Spleen (tissue), 11 donors: ENCODE measurements at regions not wholly inside any gene's neighbourhood (a gene's known extent, or its start where the extent isn't known, plus 50 kb on each side); places are given as distances from the start of the nearest gene placed in this dataset.

Source experiments
- DNase-seq: peaks from one replicate; pipeline ENCODE4 v3.0.0-alpha.2; 2020
- H3K27ac ChIP-seq, 8 donors: fragments of 200-600 bp; sonication (generic) in 7 of 8; 1 replicate in 4 of 8; 2 replicates in 4 of 8; pipeline versions ENCODE4 v1.5.0 to v1.8.0; 2016 to 2021; ENCODE audit warnings: inconsistent platforms in 4 of 8, mild to moderate bottlenecking in 4 of 8, moderate library complexity in 1 of 8
- H3K27me3 ChIP-seq, 7 donors: fragments of 200-600 bp; sonication (generic) in 6 of 7; replicated peaks in 1 of 7; 1 replicate in 4 of 7; 2 replicates in 3 of 7; pipeline versions ENCODE4 v1.5.0 to v1.8.0; 2016 to 2021; ENCODE audit warnings: inconsistent platforms in 3 of 7, mild to moderate bottlenecking in 1 of 7
- H3K36me3 ChIP-seq, 6 donors: fragments of 200-600 bp; sonication (generic) in 5 of 6; 1 replicate in 4 of 6; 2 replicates in 2 of 6; pipeline versions ENCODE4 v1.5.0 to v1.8.0; 2016 to 2021; ENCODE audit warnings: inconsistent platforms in 2 of 6
- H3K4me1 ChIP-seq, 6 donors: fragments of 200-600 bp; sonication (generic) in 5 of 6; 1 replicate in 3 of 6; 2 replicates in 3 of 6; pipeline versions ENCODE4 v1.5.0 to v1.8.0; 2016 to 2021; ENCODE audit warnings: inconsistent platforms in 3 of 6
- H3K4me3 ChIP-seq, 8 donors: fragments of 200-600 bp; sonication (generic) in 7 of 8; 1 replicate in 4 of 8; 2 replicates in 4 of 8; pipeline versions ENCODE4 v1.5.0 to v1.8.0; 2016 to 2021; ENCODE audit warnings: inconsistent platforms in 4 of 8, mild to moderate bottlenecking in 4 of 8, moderate library complexity in 2 of 8
- H3K9me3 ChIP-seq, 8 donors: fragments of 200-600 bp; sonication (generic) in 7 of 8; 1 replicate in 4 of 8; 2 replicates in 4 of 8; pipeline versions ENCODE4 v1.5.0 to v1.8.0; 2016 to 2021; ENCODE audit warnings: inconsistent platforms in 4 of 8
- CTCF ChIP-seq, 11 experiments: fragments of 200-600 bp in 7 of 11; fragments of 450-650 bp in 4 of 11; sonication (generic) in 4 of 11; IDR thresholded peaks in 8 of 11; conservative IDR thresholded peaks in 3 of 11; 1 replicate in 7 of 11; 2 replicates in 4 of 11; pipeline versions ENCODE4 v1.4.0 to v1.8.0; 2016 to 2021; ENCODE audit warnings: antibody characterized with exemption in 11 of 11, inconsistent platforms in 4 of 11, mild to moderate bottlenecking in 1 of 11
- POLR2A ChIP-seq, 3 donors: fragments of 450-650 bp; IDR thresholded peaks; one replicate each; pipeline ENCODE4 v1.5.1; 2017; ENCODE audit warnings: antibody characterized with exemption in 3 of 3, mild to moderate bottlenecking in 1 of 3
- POLR2AphosphoS5 ChIP-seq, 3 donors: sonication (generic); formaldehyde crosslinking; IDR thresholded peaks; one replicate each; pipeline ENCODE4 v1.5.1; 2017; ENCODE audit warnings: antibody characterized with exemption in 3 of 3
- WGBS, 5 donors: extraction: QIAGEN DNeasy Blood & Tissue Kit in 3 of 5; methylation state at CpG; one replicate each; pipeline versions ENCODE4 v1.1.5 to v1.1.7; 2013 to 2018; 5-methylcytosine and 5-hydroxymethylcytosine counted together
- intact Hi-C: fragments of 100-400 bp; cut with DNase I; formaldehyde crosslinking; loops from one replicate; pipeline ENCODE4 v1.15.0; 2023; ENCODE audit warnings: low total_unique reads
- donor health status: healthy with polysubstance abuse.
- donor health status: DM: no; HTN: no; CAD: no; lungs with moderate emphysema.
- donor health status: DM: no; HTN: no; CAD: no.
- donor health status: Bipolar disorder and iron deficiency.
- donor health status: healthy.
- donor health status: DM: no; HTN: no; CAD: no.
- donor health status: DM: yes; HTN: yes; CAD: no.

- intact Hi-C loops = no loop called here
- WGBS, 5 donors = 73 to 91% (median 85%) methylated on average over 4 of the region's 4 CpGs
Observed at GRCh38 chr7:25770235-25770634, 381.8 kb upstream of the NFE2L3 start.

GRCh38 chr7:25770670-25771069, 381.3 kb upstream of the NFE2L3 start:
- H3K27ac ChIP-seq = no peak overlapping the region

More at GRCh38 chr7:25770235-25770634, 381.8 kb upstream of the NFE2L3 start:
- H3K27me3 ChIP-seq = peaks cover 0 to 9% (median 0%) of the 10 kb centered on the region in 7 donors
- no peak overlapping the region for H3K4me3 ChIP-seq
- H3K4me1 ChIP-seq = no peaks in the 10 kb centered on the region
- H3K9me3 ChIP-seq = no peaks in the 10 kb centered on the region
- DNase-seq = no peak
- TF ChIP-seq CTCF (IDR thresholded peaks at IDR 0.05 in 8 of 11, conservative IDR thresholded peaks at IDR 0.05 in 3 of 11) (no peak), POLR2A (IDR thresholded peaks at IDR 0.05) (no peak), POLR2AphosphoS5 (IDR thresholded peaks at IDR 0.05) (no peak)
- H3K27ac ChIP-seq = no peak overlapping the region
- H3K36me3 ChIP-seq = no peaks in the 10 kb centered on the region

GRCh38 chr7:25771491-25771890, 380.5 kb upstream of the NFE2L3 start:
- TF ChIP-seq CTCF (IDR thresholded peaks at IDR 0.05 in 8 of 11, conservative IDR thresholded peaks at IDR 0.05 in 3 of 11) = no peak
- TF ChIP-seq POLR2A (IDR thresholded peaks at IDR 0.05) = no peak
- Histone ChIP-seq H3K4me3 (no peak overlapping the region), H3K36me3 (no peaks in the 10 kb centered on the region), H3K4me1 (no peaks in the 10 kb centered on the region), H3K27ac (no peak overlapping the region), H3K27me3 (peaks cover 0 to 9% (median 0%) of the 10 kb centered on the region in 7 donors), H3K9me3 (no peaks in the 10 kb centered on the region)
- DNase-seq = no peak
- 87 to 96% (median 91%) methylated on average over 4 of the region's 4 CpGs for WGBS, 5 donors
- intact Hi-C loops = no loop called here

More at GRCh38 chr7:25770670-25771069, 381.3 kb upstream of the NFE2L3 start:
- H3K4me3 ChIP-seq = no peak overlapping the region
- intact Hi-C loops = no loop called here
- 75 to 92% (median 87%) methylated on average over 3 of the region's 3 CpGs for WGBS, 5 donors
- H3K4me1 ChIP-seq = no peaks in the 10 kb centered on the region
- no peaks in the 10 kb centered on the region for H3K9me3 ChIP-seq
- DNase-seq = no peak
- no peak for TF ChIP-seq CTCF (IDR thresholded peaks at IDR 0.05 in 8 of 11, conservative IDR thresholded peaks at IDR 0.05 in 3 of 11)
- no peak for TF ChIP-seq POLR2AphosphoS5 (IDR thresholded peaks at IDR 0.05)
- TF ChIP-seq POLR2A (IDR thresholded peaks at IDR 0.05) = no peak
- peaks cover 0 to 9% (median 0%) of the 10 kb centered on the region in 7 donors for H3K27me3 ChIP-seq
- H3K36me3 ChIP-seq = no peaks in the 10 kb centered on the region

GRCh38 chr7:25772802-25773201, 379.2 kb upstream of the NFE2L3 start:
- no peak overlapping the region for H3K27ac ChIP-seq
- no peaks in the 10 kb centered on the region for H3K9me3 ChIP-seq
- H3K4me1 ChIP-seq = no peaks in the 10 kb centered on the region
- no peak overlapping the region for H3K4me3 ChIP-seq
- DNase-seq = no peak
- H3K27me3 ChIP-seq = peaks cover 0 to 5% (median 0%) of the 10 kb centered on the region in 7 donors
- WGBS, 5 donors = 94 to 99% (median 96%) methylated on average over 4 of the region's 4 CpGs
- H3K36me3 ChIP-seq = no peaks in the 10 kb centered on the region
- intact Hi-C loops = no loop called here
- TF ChIP-seq POLR2A (IDR thresholded peaks at IDR 0.05) (no peak), POLR2AphosphoS5 (IDR thresholded peaks at IDR 0.05) (no peak), CTCF (IDR thresholded peaks at IDR 0.05 in 8 of 11, conservative IDR thresholded peaks at IDR 0.05 in 3 of 11) (no peak)
